GM19328 (cell line): ENCODE measurements at regions not wholly inside any gene's neighbourhood (a gene's known extent, or its start where the extent isn't known, plus 50 kb on each side); places are given as distances from the start of the nearest gene placed in this dataset.
"Not testable (repeated sequence)": the region's sequence is repeated elsewhere in the genome, so short reads cannot be mapped to it uniquely, and the experiment has no call there.

Source experiments
- ATAC-seq: cut with Tn5 transposase; IDR thresholded peaks from one replicate; pipeline ENCODE4 v1.9.1; 2021; ENCODE audit warnings: mild to moderate bottlenecking, moderate library complexity; ENCODE audit not compliant: unreplicated experiment

- ATAC-seq: no peak
Observed at GRCh38 chr7:16267953-16268820, 153.2 kb downstream of the CRPPA start.

DNA sequence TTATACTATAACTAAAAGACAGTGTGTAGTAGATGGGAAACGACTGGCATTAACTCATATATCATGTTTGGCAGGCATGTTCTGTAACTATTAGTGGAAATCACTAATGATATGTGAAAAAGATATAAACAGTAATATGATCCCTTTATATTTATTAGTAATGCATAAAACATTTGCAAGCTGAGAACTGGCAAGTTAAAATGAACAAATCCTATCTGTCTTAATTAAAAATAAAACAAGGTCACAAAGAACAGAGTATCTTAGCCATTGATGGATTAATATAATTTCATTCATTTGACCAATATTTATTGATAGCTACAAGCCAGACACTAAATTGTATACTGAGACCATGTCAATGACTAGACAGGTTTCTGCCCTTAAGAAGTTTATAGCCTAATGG, 154.5 kb downstream of the CRPPA start:
- no peak for ATAC-seq

GRCh38 chr7:16266470-16266869, 154.9 kb downstream of the CRPPA start:
- not testable (repeated sequence) for ATAC-seq

DNA sequence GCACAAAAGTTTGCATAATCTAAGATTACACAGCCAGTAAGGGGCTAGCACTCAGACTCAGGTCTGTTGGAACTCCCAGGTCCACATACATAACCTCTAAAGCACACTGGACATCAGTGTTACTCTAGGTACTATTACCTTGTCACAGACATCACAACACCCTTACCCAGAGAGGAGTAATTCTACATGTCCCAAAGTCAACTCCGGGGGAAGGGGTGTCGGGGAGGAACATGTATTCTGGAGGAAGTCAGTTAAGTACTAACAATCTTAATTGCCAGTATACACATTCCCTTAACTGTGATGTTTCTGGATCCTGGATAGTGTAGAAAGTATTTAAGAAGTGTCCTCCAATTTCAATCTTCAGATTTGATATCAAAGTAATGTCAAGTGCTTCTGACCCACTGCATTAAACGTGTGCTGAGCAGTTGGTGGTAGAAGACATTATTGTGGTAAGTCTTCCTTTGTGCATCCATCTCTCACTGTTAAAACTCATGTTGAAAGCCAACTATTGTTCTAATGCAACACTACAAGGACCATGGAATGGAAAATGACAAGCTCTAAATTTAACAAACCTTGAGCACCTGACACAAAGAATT, 155.4 kb downstream of the CRPPA start:
- no peak for ATAC-seq

DNA sequence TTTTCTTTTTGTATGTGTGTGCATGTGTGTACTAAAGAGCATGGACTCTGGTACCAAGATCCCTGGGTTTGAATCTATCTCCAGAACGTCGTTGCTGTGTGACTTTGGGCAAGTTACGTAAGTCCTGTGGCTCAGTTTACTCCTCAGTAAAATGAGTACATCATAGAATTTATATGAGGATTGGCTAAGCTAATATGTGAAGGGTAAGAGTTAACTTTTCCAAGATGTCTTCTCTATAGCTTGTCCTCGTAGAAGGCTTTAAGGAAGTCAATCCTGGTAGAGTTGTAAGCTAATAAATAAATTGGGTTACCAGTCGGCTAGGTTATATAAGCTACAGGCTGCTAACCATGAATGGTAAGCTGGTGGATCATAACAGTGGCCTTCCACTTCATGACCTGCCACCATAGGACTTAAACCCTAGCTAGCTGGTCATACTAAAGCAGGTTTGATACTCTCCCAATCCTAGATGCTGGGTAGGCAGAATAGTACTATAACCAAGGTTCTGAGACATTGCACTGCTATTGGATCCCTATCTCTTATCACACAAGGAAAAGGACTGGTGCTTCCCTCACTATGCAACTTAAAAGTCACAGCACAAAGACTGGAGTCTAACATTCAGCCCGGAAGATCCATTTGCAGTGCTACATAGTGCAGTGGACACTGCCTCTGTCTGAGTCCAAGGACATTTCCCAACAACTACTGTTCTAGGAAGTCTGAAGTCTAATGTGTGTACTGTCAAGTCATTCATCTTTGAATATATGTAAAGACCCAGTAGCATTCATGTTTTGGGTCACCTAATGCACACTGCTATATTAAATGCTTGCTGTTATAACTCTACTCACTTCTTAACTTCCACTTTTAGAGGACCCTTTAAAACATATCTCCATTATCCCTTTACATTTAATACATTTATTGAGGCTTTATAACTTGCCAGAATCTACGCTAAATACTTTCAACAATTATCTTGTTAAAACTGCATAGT, 156.2 kb downstream of the CRPPA start:
- ATAC-seq: no peak

DNA sequence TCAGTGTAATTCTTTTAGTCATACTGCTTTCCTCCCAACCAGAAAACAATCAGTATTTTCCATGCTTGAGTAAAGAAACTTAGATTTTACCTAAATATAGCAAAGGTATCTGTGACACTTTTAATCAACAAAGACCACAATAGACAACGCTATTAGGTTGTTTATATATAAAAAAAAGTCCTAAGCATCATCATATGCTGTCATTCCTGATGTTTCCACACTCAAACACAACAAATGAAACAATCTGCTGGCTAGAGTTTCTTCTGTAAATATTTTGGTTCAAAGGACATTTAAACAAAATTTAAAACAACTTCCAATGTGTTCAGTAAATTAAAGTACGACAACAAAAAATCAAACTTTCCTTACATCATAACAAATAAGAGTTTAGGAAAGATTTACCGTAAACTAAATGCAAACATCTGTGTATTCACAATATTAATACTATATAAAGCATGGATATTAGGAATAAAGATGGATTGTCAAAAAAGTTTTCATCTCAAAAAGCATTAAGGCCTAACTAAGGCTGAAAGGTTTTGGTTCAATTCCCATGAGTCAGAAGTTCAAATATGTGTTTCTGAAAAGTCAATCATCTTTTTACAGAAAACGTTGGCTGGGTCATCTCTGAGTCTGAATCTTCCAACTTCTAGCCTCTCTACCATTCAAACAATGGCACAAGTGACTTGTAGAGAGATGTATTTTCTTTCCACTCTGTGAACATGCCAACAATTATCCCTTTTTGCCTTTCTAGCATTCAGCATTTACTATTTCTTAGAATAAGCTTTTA, 157.1 kb downstream of the CRPPA start:
- no peak for ATAC-seq

- ATAC-seq: not testable (repeated sequence)
Observed at GRCh38 chr7:16263377-16263776, 158.0 kb downstream of the CRPPA start.

GRCh38 chr7:16261654-16262053, 159.7 kb downstream of the CRPPA start:
- ATAC-seq: no peak

DNA sequence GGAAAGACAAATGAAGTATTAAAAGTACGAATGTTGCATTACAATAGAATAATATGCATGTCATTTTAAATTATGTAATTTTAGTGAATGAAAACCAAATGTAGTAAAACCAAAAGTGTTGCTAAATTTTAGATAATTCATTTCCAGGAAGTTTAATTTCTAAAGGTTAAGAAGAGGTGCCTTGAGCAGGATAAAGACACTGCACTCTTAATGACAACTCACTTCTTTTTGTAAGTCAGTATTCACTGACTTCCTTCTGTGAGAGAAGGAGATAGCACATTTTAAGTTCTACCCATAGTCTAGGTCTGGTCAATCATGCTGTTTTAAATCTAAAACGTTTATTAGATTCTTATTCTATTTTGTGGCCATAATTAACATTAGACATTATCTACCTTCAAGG, 160.2 kb downstream of the CRPPA start:
- no peak for ATAC-seq

- no peak for ATAC-seq
Observed at GRCh38 chr7:16260236-16260728, 161.1 kb downstream of the CRPPA start.

DNA sequence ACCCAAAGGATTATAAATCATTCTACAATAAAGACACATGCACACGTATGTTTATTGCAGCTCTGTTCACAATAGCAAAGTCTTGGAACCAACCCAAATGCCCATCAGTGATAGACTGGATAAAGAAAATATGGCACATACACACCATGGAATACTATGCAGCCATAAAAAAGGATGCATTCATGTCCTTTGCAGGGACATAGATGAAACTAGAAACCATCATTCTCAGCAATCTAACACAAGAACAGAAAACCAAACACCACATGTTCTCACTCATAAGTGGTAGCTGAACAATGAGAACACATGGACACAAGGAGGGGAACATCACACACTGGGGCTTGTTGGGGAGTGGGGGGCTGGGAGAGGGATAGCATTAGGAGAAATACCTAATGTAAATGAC, 164.9 kb downstream of the CRPPA start:
- ATAC-seq: not testable (repeated sequence)

DNA sequence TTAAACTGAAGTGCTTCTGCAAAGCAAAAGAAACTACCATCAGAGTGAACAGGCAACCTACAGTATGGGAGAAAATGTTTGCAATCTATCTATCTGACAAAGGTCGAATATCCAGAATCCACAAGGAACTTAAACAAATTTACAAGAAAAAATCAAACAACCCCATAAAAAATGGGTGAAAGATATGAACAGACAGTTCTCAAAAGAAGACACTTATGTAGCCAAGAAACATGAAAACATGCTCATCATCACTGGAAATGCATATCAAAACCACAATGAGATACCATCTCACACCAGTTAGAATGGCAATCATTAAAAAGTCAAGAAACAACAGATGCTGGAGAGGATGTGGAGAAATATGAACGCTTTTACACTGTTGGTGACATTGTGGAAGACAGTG, 165.4 kb downstream of the CRPPA start:
- ATAC-seq: not testable (repeated sequence)

DNA sequence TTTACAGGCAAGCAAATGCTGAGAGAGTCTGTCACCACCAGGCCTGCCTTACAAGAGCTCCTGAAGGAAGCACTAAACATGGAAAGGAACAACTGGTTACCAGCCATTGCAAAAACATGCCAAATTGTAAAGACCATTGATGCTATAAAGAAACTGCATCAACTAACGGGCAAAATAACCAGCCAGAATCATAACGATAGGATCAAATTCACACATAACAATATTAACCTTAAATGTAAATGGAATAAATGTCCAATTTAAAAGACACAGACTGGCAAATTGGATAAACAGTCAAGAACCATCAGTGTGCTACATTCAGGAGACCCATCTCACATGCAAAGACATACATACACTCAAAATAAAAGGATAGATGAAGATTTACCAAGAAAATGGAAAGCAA, 170.7 kb downstream of the CRPPA start:
- not testable (repeated sequence) for ATAC-seq

GRCh38 chr7:16249204-16249603, 172.1 kb downstream of the CRPPA start:
- ATAC-seq: not testable (repeated sequence)

DNA sequence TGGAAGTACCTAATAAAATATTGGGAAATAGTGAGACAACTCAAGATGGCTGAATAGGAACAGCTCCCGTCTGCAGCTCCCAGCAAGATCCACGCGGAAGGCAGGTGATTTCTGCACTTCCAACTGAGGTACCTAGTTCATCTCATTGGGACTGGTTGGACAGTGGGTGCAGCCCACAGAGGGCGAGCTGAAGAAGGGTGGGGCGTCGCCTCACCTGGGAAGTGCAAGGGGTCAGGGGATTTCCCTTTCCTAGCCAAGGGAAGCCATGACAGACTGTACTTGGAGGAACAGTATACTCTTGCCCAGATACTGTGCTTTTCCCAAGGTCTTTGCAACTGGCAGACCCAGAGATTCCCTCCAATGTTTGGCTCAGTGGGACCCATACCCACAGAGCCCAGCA, 172.8 kb downstream of the CRPPA start:
- not testable (repeated sequence) for ATAC-seq

DNA sequence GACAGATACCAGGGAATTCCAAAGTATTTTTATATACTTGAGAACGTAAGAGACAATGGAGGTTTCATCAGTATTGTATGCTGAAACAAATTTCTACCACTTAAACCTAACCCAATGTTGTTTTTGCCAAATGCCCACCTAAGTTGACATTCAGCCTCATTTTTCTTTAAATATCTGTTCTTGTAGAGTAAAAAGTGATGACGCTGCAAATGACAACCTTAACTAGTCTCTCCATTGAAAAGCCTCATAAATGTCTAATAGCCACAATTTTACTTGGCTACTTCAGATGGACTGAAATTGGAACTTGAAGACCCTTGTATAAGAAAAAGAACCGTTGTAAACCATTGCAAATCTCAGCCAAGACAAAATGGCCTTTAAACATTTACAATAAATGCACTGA, 176.9 kb downstream of the CRPPA start:
- ATAC-seq: no peak

DNA sequence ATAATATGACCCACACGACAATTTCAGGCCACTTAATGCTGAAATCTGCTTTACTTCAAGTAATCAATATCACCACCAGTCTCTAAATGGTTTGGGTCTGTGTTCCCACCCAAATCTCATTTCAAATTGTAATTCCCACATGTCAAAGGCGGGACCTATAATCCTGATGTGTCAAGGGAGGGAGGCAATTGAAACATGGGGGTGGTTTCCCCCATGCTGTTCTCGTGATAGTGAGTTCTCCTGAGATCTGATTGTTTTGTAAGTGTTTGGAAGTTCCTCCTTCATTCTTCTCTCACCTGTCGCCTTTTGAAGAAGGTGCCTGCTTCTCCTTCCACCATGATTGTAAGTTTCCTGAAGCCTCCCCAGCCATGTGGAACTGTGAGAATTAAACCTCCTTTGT, 178.4 kb downstream of the CRPPA start:
- no peak for ATAC-seq

DNA sequence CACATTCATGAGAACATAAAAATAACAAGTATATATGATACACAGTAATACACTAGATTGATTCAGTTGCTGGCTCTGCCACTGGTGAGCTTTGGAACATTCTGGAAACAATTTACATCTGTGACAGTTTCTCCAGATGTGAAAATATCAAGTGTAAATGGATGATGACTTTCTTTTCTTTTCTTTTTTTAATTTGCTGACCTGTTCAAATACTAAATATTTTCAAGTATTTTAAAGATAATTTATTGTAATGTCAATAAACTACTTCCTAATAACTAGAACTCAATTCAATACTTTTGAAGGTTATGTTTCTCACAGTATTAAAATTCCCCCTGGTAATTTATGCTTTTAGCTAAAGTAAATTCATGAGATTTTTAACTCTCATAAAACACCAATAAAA, 180.3 kb downstream of the CRPPA start:
- ATAC-seq: no peak

- no peak for ATAC-seq
Observed at GRCh38 chr7:16236381-16236780, 185.0 kb downstream of the CRPPA start.
